22Rv1 (cell line): ENCODE measurements at regions not wholly inside any gene's neighbourhood (a gene's known extent, or its start where the extent isn't known, plus 50 kb on each side); places are given as distances from the start of the nearest gene placed in this dataset.

Source experiments
- ZFX ChIP-seq: fragments of 450-650 bp; IDR thresholded peaks from 2 replicates; pipeline ENCODE4 v1.6.1; 2017; ENCODE audit warnings: antibody characterized with exemption, borderline replicate concordance
- TF ChIP-seq, protein P1 (sequence below): fragments of 450-650 bp; IDR thresholded peaks from 2 replicates; pipeline ENCODE4 v1.5.1; 2017; ENCODE audit warnings: mild to moderate bottlenecking

GRCh38 chr15:25512957-25513356, 74.1 kb upstream of the UBE3A start:
- TF ChIP-seq, protein P1, sequence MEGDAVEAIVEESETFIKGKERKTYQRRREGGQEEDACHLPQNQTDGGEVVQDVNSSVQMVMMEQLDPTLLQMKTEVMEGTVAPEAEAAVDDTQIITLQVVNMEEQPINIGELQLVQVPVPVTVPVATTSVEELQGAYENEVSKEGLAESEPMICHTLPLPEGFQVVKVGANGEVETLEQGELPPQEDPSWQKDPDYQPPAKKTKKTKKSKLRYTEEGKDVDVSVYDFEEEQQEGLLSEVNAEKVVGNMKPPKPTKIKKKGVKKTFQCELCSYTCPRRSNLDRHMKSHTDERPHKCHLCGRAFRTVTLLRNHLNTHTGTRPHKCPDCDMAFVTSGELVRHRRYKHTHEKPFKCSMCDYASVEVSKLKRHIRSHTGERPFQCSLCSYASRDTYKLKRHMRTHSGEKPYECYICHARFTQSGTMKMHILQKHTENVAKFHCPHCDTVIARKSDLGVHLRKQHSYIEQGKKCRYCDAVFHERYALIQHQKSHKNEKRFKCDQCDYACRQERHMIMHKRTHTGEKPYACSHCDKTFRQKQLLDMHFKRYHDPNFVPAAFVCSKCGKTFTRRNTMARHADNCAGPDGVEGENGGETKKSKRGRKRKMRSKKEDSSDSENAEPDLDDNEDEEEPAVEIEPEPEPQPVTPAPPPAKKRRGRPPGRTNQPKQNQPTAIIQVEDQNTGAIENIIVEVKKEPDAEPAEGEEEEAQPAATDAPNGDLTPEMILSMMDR: no peak
- no peak for TF ChIP-seq ZFX
